IMR-90 (cell line): ENCODE measurements at regions not wholly inside any gene's neighbourhood (a gene's known extent, or its start where the extent isn't known, plus 50 kb on each side); places are given as distances from the start of the nearest gene placed in this dataset.

Experiments
- ATAC-seq: fragments of 200-7000 bp; cut with Tn5 transposase; 2 replicates; pipeline ENCODE4 v1.9.1; 2020; ENCODE audit warnings: low read depth, mild to moderate bottlenecking, moderate library complexity
- BruUV-seq: library from RNA; stranded (reverse); fragments of 400-500 nt; replicated peaks from 2 replicates; lab custom pipeline; 2021; lab: Mats Ljungman, UMichigan
- CTCF ChIA-PET: fragments of 300-600 bp; formaldehyde crosslinking; extraction: SDS; loops from one replicate; lab custom pipeline; 2021; ENCODE audit warnings: antibody characterized with exemption; lab: Yijun Ruan, JAX
- POLR2A ChIA-PET: fragments of 300-600 bp; sonication (Branson Sonifier 250); formaldehyde crosslinking; loops from one replicate; lab custom pipeline; 2022; ENCODE audit warnings: antibody characterized with exemption; ENCODE audit not compliant: unreplicated experiment; lab: Charles Lee
- DNase-seq: peaks from one replicate; pipeline ENCODE4 v3.0.0; 2013
- H2AFZ ChIP-seq: replicated peaks from 2 replicates; pipeline ENCODE3; 2013; ENCODE audit warnings: low read length, mild to moderate bottlenecking; ENCODE audit not compliant: poor library complexity
- H2AK5ac ChIP-seq: 2 replicates; pipeline ENCODE4 v1.6.1; 2013; ENCODE audit warnings: low read depth, low read length, inconsistent platforms
- H2AK9ac ChIP-seq: replicated peaks from 2 replicates; pipeline ENCODE3; 2013; ENCODE audit warnings: mild to moderate bottlenecking, low read depth, low read length, moderate library complexity; ENCODE audit not compliant: poor library complexity
- H2BK120ac ChIP-seq: 2 replicates; pipeline ENCODE4 v1.6.1; 2013; ENCODE audit warnings: low read depth, low read length, inconsistent platforms
- H2BK15ac ChIP-seq: 3 replicates; pipeline ENCODE4 v1.6.1; 2013; ENCODE audit warnings: low read depth, low read length, inconsistent platforms
- H2BK20ac ChIP-seq: 2 replicates; pipeline ENCODE4 v1.6.1; 2013; ENCODE audit warnings: low read depth, mild to moderate bottlenecking, inconsistent platforms, low read length, moderate library complexity
- H2BK5ac ChIP-seq: 2 replicates; pipeline ENCODE4 v1.6.1; 2013; ENCODE audit warnings: mild to moderate bottlenecking, low read depth, low read length, inconsistent platforms; ENCODE audit not compliant: poor library complexity, severe bottlenecking
- H3K14ac ChIP-seq: replicated peaks from 2 replicates; pipeline ENCODE4 v1.6.1; 2013; ENCODE audit warnings: low read depth, low read length, inconsistent platforms
- H3K18ac ChIP-seq: 2 replicates; pipeline ENCODE4 v1.6.1; 2013; ENCODE audit warnings: low read depth, low read length, control low read depth
- H3K23ac ChIP-seq: 2 replicates; pipeline ENCODE4 v1.6.1; 2013; ENCODE audit warnings: low read depth, low read length, inconsistent platforms
- H3K27ac ChIP-seq: 2 replicates; pipeline ENCODE4 v1.5.1; 2013; ENCODE audit warnings: mild to moderate bottlenecking, control low read depth, low read length; ENCODE audit not compliant: insufficient read depth
- H3K27me3 ChIP-seq: 2 replicates; pipeline ENCODE4 v1.6.1; 2013; ENCODE audit warnings: low read length; ENCODE audit not compliant: control insufficient read depth, insufficient read depth
- H3K36me3 ChIP-seq: 2 replicates; pipeline ENCODE4 v1.6.1; 2013; ENCODE audit warnings: low read length, mixed read lengths; ENCODE audit not compliant: control insufficient read depth, insufficient read depth
- H3K4ac ChIP-seq: 2 replicates; pipeline ENCODE4 v1.6.1; 2013; ENCODE audit warnings: low read depth, low read length, inconsistent platforms
- H3K4me1 ChIP-seq: 2 replicates; pipeline ENCODE4 v1.6.1; 2013; ENCODE audit warnings: low read length, mixed read lengths; ENCODE audit not compliant: control insufficient read depth, insufficient read depth
- H3K4me2 ChIP-seq: 2 replicates; pipeline ENCODE4 v1.6.1; 2013; ENCODE audit warnings: low read depth, mild to moderate bottlenecking, control low read depth, low read length, moderate library complexity
- H3K4me3 ChIP-seq: 2 replicates; pipeline ENCODE4 v1.5.1; 2013; ENCODE audit warnings: low read depth, mild to moderate bottlenecking, control low read depth, low read length, moderate library complexity; ENCODE audit not compliant: insufficient read depth
- H3K56ac ChIP-seq: 2 replicates; pipeline ENCODE4 v1.6.1; 2013; ENCODE audit warnings: low read length, inconsistent platforms; ENCODE audit not compliant: insufficient read depth; ENCODE audit errors: extremely low read depth
- H3K79me1 ChIP-seq, 2 experiments: 2 replicates each; pipeline ENCODE4 v1.6.1; 2013; ENCODE audit warnings: low read length in 2 of 2, inconsistent platforms in 1 of 2, low read depth in 1 of 2
- H3K9ac ChIP-seq: 2 replicates; pipeline ENCODE4 v1.6.1; 2013; ENCODE audit warnings: low read depth, low read length, control low read depth
- H3K9me1 ChIP-seq: 2 replicates; pipeline ENCODE4 v1.6.1; 2013; ENCODE audit warnings: low read length, inconsistent platforms; ENCODE audit not compliant: insufficient read depth
- H3K9me3 ChIP-seq: 2 replicates; pipeline ENCODE4 v1.6.1; 2013; ENCODE audit warnings: low read length; ENCODE audit not compliant: control insufficient read depth, insufficient read depth
- H4K20me1 ChIP-seq: 2 replicates; pipeline ENCODE4 v1.6.1; 2013; ENCODE audit warnings: low read length, inconsistent platforms; ENCODE audit not compliant: insufficient read depth
- H4K5ac ChIP-seq: 2 replicates; pipeline ENCODE4 v1.6.1; 2013; ENCODE audit warnings: mild to moderate bottlenecking, low read depth, low read length, control low read depth
- H4K8ac ChIP-seq, 2 experiments: 2 replicates each; pipeline ENCODE4 v1.6.1; 2013; ENCODE audit warnings: low read depth in 2 of 2, low read length in 2 of 2, control low read depth in 1 of 2, inconsistent platforms in 1 of 2
- H4K91ac ChIP-seq: 2 replicates; pipeline ENCODE4 v1.6.1; 2013; ENCODE audit warnings: low read depth, low read length, inconsistent platforms; ENCODE audit not compliant: insufficient read depth
- BHLHE40 ChIP-seq: fragments of 150-350 bp; IDR thresholded peaks from 2 replicates; pipeline ENCODE4 v1.6.1; 2016; ENCODE audit warnings: mild to moderate bottlenecking, low read depth, low read length
- CEBPB ChIP-seq: IDR thresholded peaks from 2 replicates; pipeline ENCODE4 v1.6.1; 2012; ENCODE audit warnings: low read depth, low read length, improper control_type of control experiment
- CHD1 ChIP-seq: IDR thresholded peaks from 2 replicates; pipeline ENCODE4 v1.6.1; 2012; ENCODE audit warnings: low read depth, low read length, improper control_type of control experiment
- CTCF ChIP-seq: conservative IDR thresholded peaks from 2 replicates; pipeline ENCODE4 v1.5.1; 2012; ENCODE audit warnings: mild to moderate bottlenecking, low read depth, low read length, improper control_type of control experiment
- ELK1 ChIP-seq: fragments of 150-350 bp; IDR thresholded peaks from 2 replicates; pipeline ENCODE4 v1.6.1; 2016; ENCODE audit warnings: low read depth, mild to moderate bottlenecking, low read length, moderate library complexity, borderline replicate concordance
- FOS ChIP-seq: fragments of 150-350 bp; IDR thresholded peaks from 2 replicates; pipeline ENCODE4 v1.6.1; 2016; ENCODE audit warnings: low read depth, low read length
- MAFK ChIP-seq: IDR thresholded peaks from 2 replicates; pipeline ENCODE4 v1.6.1; 2012; ENCODE audit warnings: low read depth, low read length, improper control_type of control experiment
- MAZ ChIP-seq: IDR thresholded peaks from 2 replicates; pipeline ENCODE4 v1.6.1; 2012; ENCODE audit warnings: low read depth, mild to moderate bottlenecking, low read length, improper control_type of control experiment, moderate library complexity, borderline replicate concordance
- MXI1 ChIP-seq: IDR thresholded peaks from 2 replicates; pipeline ENCODE4 v1.6.1; 2012; ENCODE audit warnings: low read depth, mild to moderate bottlenecking, low read length, moderate library complexity, borderline replicate concordance
- NFE2L2 ChIP-seq: fragments of 150-350 bp; IDR thresholded peaks from 2 replicates; pipeline ENCODE4 v1.6.1; 2016; ENCODE audit warnings: low read depth, mild to moderate bottlenecking, low read length
- POLR2A ChIP-seq: IDR thresholded peaks from 2 replicates; pipeline ENCODE4 v1.6.1; 2012; ENCODE audit warnings: mild to moderate bottlenecking, low read depth, low read length
- RAD21 ChIP-seq: IDR thresholded peaks from 2 replicates; pipeline ENCODE4 v1.6.1; 2012; ENCODE audit warnings: low read length, improper control_type of control experiment
- RCOR1 ChIP-seq: IDR thresholded peaks from 2 replicates; pipeline ENCODE4 v1.6.1; 2012; ENCODE audit warnings: mild to moderate bottlenecking, low read length, improper control_type of control experiment; ENCODE audit not compliant: insufficient replicate concordance
- SMC3 ChIP-seq: fragments of 150-350 bp; IDR thresholded peaks from 2 replicates; pipeline ENCODE4 v1.6.1; 2016; ENCODE audit warnings: low read depth, mild to moderate bottlenecking, antibody characterized with exemption, low read length, moderate library complexity
- WGBS, 2 experiments: methylation state at CpG; one replicate each; pipeline versions ENCODE4 v1.1.5 to v1.1.7; 2013; ENCODE audit warnings: missing lambda C conversion rate in 2 of 2; ENCODE audit not compliant: insufficient read length in 1 of 2; ENCODE audit errors: extremely low coverage in 2 of 2; 5-methylcytosine and 5-hydroxymethylcytosine counted together
- dilution Hi-C: fragments of 300-500 bp; cut with HindIII; formaldehyde crosslinking; loops from one replicate; pipeline ENCODE4 v1.14.3; 2018; ENCODE audit warnings: low sequenced_read_pairs; ENCODE audit not compliant: unreplicated experiment
- in situ Hi-C: fragments of 300-500 bp; cut with MboI; formaldehyde crosslinking; loops from 3 replicates; pipeline ENCODE4 v1.14.3; 2019; ENCODE audit warnings: low sequenced_read_pairs, inconsistent platforms, mixed read lengths
- intact Hi-C: fragments of 100-400 bp; cut with micrococcal nuclease; formaldehyde crosslinking; loops from 2 replicates; pipeline ENCODE4 v1.10.0; 2022

- TF ChIP-seq CEBPB = no peak
- no peak for TF ChIP-seq MAZ
Measured at GRCh38 chr2:126777620-126777978, 121.1 kb upstream of the TEX51 start (continued).

- H4K5ac ChIP-seq = no peak overlapping the region
- H2AK9ac ChIP-seq = no peak overlapping the region
- H3K27ac ChIP-seq = no peak overlapping the region
- in situ Hi-C loops = loop anchor here (5.0 kb wide), 1 partner anchor 252 kb away; no protein-coding TSS in a partner anchor
- ChIA-PET POLR2A (no interaction called here), CTCF (no interaction called here)
- dilution Hi-C loops = no loop called here
- H3K9ac ChIP-seq = no peak overlapping the region
- H4K91ac ChIP-seq = no peak overlapping the region
- no peak overlapping the region for H3K18ac ChIP-seq
- no peak overlapping the region for H2BK20ac ChIP-seq
- no peak overlapping the region for H3K14ac ChIP-seq
- H3K4me1 ChIP-seq = no peaks in the 10 kb centered on the region
- 69% methylated on average over 7 of the region's 14 CpGs; no CpG with 5 or more reads in 1 of the 2 experiments for WGBS, 2 experiments
- H3K4ac ChIP-seq = no peak overlapping the region
- no peaks in the 10 kb centered on the region for H3K36me3 ChIP-seq
- H3K56ac ChIP-seq = no peak overlapping the region
- ATAC-seq (no peak), DNase-seq (no peak)
- H2BK5ac ChIP-seq = no peak overlapping the region
- H3K4me2 ChIP-seq = no peak overlapping the region
- H3K27me3 ChIP-seq = peaks cover 15% of the 10 kb centered on the region; the same call in 1 of the 2 replicates
- H2AK5ac ChIP-seq = no peak overlapping the region
- H3K9me1 ChIP-seq = no peaks in the 10 kb centered on the region
- no peak overlapping the region for H2BK120ac ChIP-seq
- no peak overlapping the region for H4K8ac ChIP-seq
- no peaks in the 10 kb centered on the region for H3K9me3 ChIP-seq
- no peaks in the 10 kb centered on the region for H3K79me1 ChIP-seq
- no peak overlapping the region for H2BK15ac ChIP-seq
- H3K23ac ChIP-seq = no peak overlapping the region
- H4K20me1 ChIP-seq = no peaks in the 10 kb centered on the region
- intact Hi-C loops = loop anchor here (5.0 to 10.0 kb wide), 3 partner anchors 147 to 1964 kb away; no protein-coding TSS in a partner anchor
- H2AFZ ChIP-seq = no peak overlapping the region
- BruUV-seq = no TSS peak
- H3K4me3 ChIP-seq = no peak overlapping the region
- TF ChIP-seq SMC3 (no peak), MXI1 (no peak), POLR2A (no peak), CHD1 (no peak), FOS (no peak), BHLHE40 (no peak), RCOR1 (no peak), CTCF (no peak), MAZ (no peak), ELK1 (no peak), MAFK (no peak), NFE2L2 (no peak), RAD21 (no peak)
Measured at GRCh38 chr2:126778561-126779501, 119.9 kb upstream of the TEX51 start.
